WTC11 (cell line): ENCODE measurements at regions not wholly inside any gene's neighbourhood (a gene's known extent, or its start where the extent isn't known, plus 50 kb on each side); places are given as distances from the start of the nearest gene placed in this dataset.

Experiments used
- ATAC-seq: fragments of 200-7000 bp; cut with Tn5 transposase; 2 replicates; pipeline ENCODE4 v1.10.0; 2021; ENCODE audit warnings: mild to moderate bottlenecking, moderate library complexity
- CTCF ChIA-PET: fragments of 300-600 bp; sonication (Branson Sonifier 250); formaldehyde crosslinking; loops from one replicate; lab custom pipeline; 2021; ENCODE audit warnings: antibody characterized with exemption; lab: Charles Lee
- POLR2A ChIA-PET: fragments of 350-600 bp; sonication (Branson Sonifier 250); formaldehyde crosslinking; loops from one replicate; lab custom pipeline; 2021; ENCODE audit warnings: antibody characterized with exemption; lab: Charles Lee
- DNase-seq: peaks from one replicate; pipeline ENCODE4 v3.0.0; 2021; ENCODE audit warnings: low spot score
- H3K27ac Mint-ChIP-seq: 2 replicates; pipeline ENCODE4 v1.8.0; 2021; ENCODE audit warnings: mixed read lengths
- H3K27me3 Mint-ChIP-seq: 2 replicates; pipeline ENCODE4 v1.8.0; 2021; ENCODE audit warnings: low read depth, mild to moderate bottlenecking, moderate library complexity, mixed read lengths
- H3K36me3 Mint-ChIP-seq: 2 replicates; pipeline ENCODE4 v1.8.0; 2021; ENCODE audit warnings: mixed read lengths
- H3K4me1 Mint-ChIP-seq: 2 replicates; pipeline ENCODE4 v1.8.0; 2022; ENCODE audit warnings: mixed read lengths
- H3K4me3 Mint-ChIP-seq: 2 replicates; pipeline ENCODE4 v1.8.0; 2021; ENCODE audit warnings: mild to moderate bottlenecking, moderate library complexity, mixed read lengths
- H3K9me3 Mint-ChIP-seq: 2 replicates; pipeline ENCODE4 v1.8.0; 2021; ENCODE audit warnings: mixed read lengths
- AR ChIP-seq: fragments of 250-450 bp; sonication (Bioruptor Pico); IDR thresholded peaks from 2 replicates; pipeline ENCODE4 v1.9.0; 2021; ENCODE audit warnings: mild to moderate bottlenecking
- ATF6 ChIP-seq: sonication (generic); formaldehyde crosslinking; IDR thresholded peaks from 2 replicates; pipeline ENCODE4 v1.8.1; 2023; ENCODE audit warnings: mild to moderate bottlenecking, missing genetic modification reagents
- GRHL2 ChIP-seq: fragments of 250-450 bp; sonication (Bioruptor Pico); IDR thresholded peaks from 2 replicates; pipeline ENCODE4 v1.8.0; 2022; ENCODE audit warnings: mild to moderate bottlenecking, moderate library complexity; ENCODE audit not compliant: insufficient replicate concordance, severe bottlenecking
- GTF2I ChIP-seq: fragments of 250-450 bp; sonication (Bioruptor Pico); conservative IDR thresholded peaks from 2 replicates; pipeline ENCODE4 v1.4.0; 2021; ENCODE audit warnings: mild to moderate bottlenecking
- MLX ChIP-seq: sonication (generic); formaldehyde crosslinking; IDR thresholded peaks from 2 replicates; pipeline ENCODE4 v1.8.1; 2023; ENCODE audit warnings: mild to moderate bottlenecking, missing genetic modification reagents, moderate library complexity
- NFYB ChIP-seq: sonication (generic); formaldehyde crosslinking; conservative IDR thresholded peaks from 2 replicates; pipeline ENCODE4 v1.8.0; 2022; ENCODE audit warnings: low read depth, missing genetic modification reagents
- NR1H2 ChIP-seq: sonication (generic); formaldehyde crosslinking; IDR thresholded peaks from 2 replicates; pipeline ENCODE4 v1.9.0; 2021; ENCODE audit warnings: mild to moderate bottlenecking, moderate library complexity, missing genetic modification reagents
- NR2C2 ChIP-seq: sonication (generic); formaldehyde crosslinking; IDR thresholded peaks from 2 replicates; pipeline ENCODE4 v1.8.0; 2022; ENCODE audit warnings: mild to moderate bottlenecking, missing genetic modification reagents
- SP1 ChIP-seq: sonication (generic); formaldehyde crosslinking; conservative IDR thresholded peaks from 2 replicates; pipeline ENCODE4 v1.8.1; 2022; ENCODE audit warnings: missing genetic modification reagents
- USF1 ChIP-seq: sonication (generic); formaldehyde crosslinking; IDR thresholded peaks from 2 replicates; pipeline ENCODE4 v1.8.0; 2022; ENCODE audit warnings: mild to moderate bottlenecking, missing genetic modification reagents
- ZNF138 ChIP-seq: sonication (generic); formaldehyde crosslinking; conservative IDR thresholded peaks from 2 replicates; pipeline ENCODE4 v1.8.1; 2022; ENCODE audit warnings: mild to moderate bottlenecking, moderate library complexity, missing genetic modification reagents
- ZNF423 ChIP-seq: fragments of 250-450 bp; sonication (Bioruptor Pico); IDR thresholded peaks from 2 replicates; pipeline ENCODE4 v2.1.2; 2022; ENCODE audit warnings: mild to moderate bottlenecking, moderate library complexity
- ZNF425 ChIP-seq: fragments of 250-450 bp; sonication (Bioruptor Pico); conservative IDR thresholded peaks from 2 replicates; pipeline ENCODE4 v1.9.0; 2021; ENCODE audit warnings: mild to moderate bottlenecking
- ZNF532 ChIP-seq: fragments of 250-450 bp; sonication (Bioruptor Pico); IDR thresholded peaks from 2 replicates; pipeline ENCODE4 v1.9.0; 2021; ENCODE audit warnings: mild to moderate bottlenecking, borderline replicate concordance
- ZNF671 ChIP-seq: fragments of 250-450 bp; sonication (Bioruptor Pico); IDR thresholded peaks from 2 replicates; pipeline ENCODE4 v1.8.0; 2021; ENCODE audit warnings: mild to moderate bottlenecking

GRCh38 chr4:111450867-111451266 is 694.4 kb upstream of the FAM241A start:
- ChIA-PET CTCF (no interaction called here), POLR2A (no interaction called here)
- Mint-ChIP-seq H3K36me3 (no peaks in the 10 kb centered on the region), H3K4me1 (peaks cover 5% of the 10 kb centered on the region; the same call in 1 of the 2 replicates), H3K4me3 (no peak overlapping the region), H3K27me3 (no peaks in the 10 kb centered on the region; the same call in 1 of the 2 replicates), H3K9me3 (no peaks in the 10 kb centered on the region), H3K27ac (no peak overlapping the region)
- ATAC-seq (no peak), DNase-seq (no peak)
- no peak for TF ChIP-seq GRHL2 (CRISPR knock-in tag)

- H3K9me3 Mint-ChIP-seq = no peaks in the 10 kb centered on the region
- ATAC-seq (no peak), DNase-seq (no peak)
- no peak overlapping the region for H3K4me3 Mint-ChIP-seq
- H3K27me3 Mint-ChIP-seq = no peaks in the 10 kb centered on the region
- H3K36me3 Mint-ChIP-seq = no peaks in the 10 kb centered on the region
- POLR2A ChIA-PET = no interaction called here
- H3K27ac Mint-ChIP-seq = no peak overlapping the region
- CTCF ChIA-PET = no interaction called here
- H3K4me1 Mint-ChIP-seq = peaks cover 5% of the 10 kb centered on the region; the same call in 1 of the 2 replicates
- TF ChIP-seq NR1H2 (CRISPR knock-in tag) = no peak
- no peak for TF ChIP-seq ZNF532
- TF ChIP-seq ZNF425 (CRISPR knock-in tag) = no peak
- no peak for TF ChIP-seq ATF6
- no peak for TF ChIP-seq USF1
- TF ChIP-seq ZNF671 (CRISPR knock-in tag) = no peak
- no peak for TF ChIP-seq NR2C2 (CRISPR knock-in tag)
- no peak for TF ChIP-seq GTF2I (CRISPR knock-in tag)
- no peak for TF ChIP-seq SP1
- no peak for TF ChIP-seq NFYB
- TF ChIP-seq MLX (CRISPR knock-in tag) = no peak
- no peak for TF ChIP-seq ZNF423 (CRISPR knock-in tag)
- TF ChIP-seq ZNF138 (CRISPR knock-in tag) = no peak
- TF ChIP-seq AR (CRISPR knock-in tag) = no peak
Measured at GRCh38 chr4:111453216-111453615, 692.0 kb upstream of the FAM241A start.
